ENCODE measurements at regions not wholly inside any gene's neighbourhood (a gene's known extent, or its start where the extent isn't known, plus 50 kb on each side); places are given as distances from the start of the nearest gene placed in this dataset.

GRCh38 chr1:228911225-228912210 lies 176.2 kb downstream of the RHOU start:
- no peak for DNase-seq (ENCODE audit: low spot score)

GRCh38 chr1:228913626-228914414 lies 178.5 kb downstream of the RHOU start:
- Mint-ChIP-seq H3K27ac (no peak overlapping the region), H3K4me1 (ENCODE audit: low read depth) (no peaks in the 10 kb centered on the region), H3K36me3 (ENCODE audit: low read depth) (no peaks in the 10 kb centered on the region), H3K27me3 (ENCODE audit: low read depth) (peaks cover 3% of the 10 kb centered on the region), H3K9me3 (no peaks in the 10 kb centered on the region), H3K4me3 (no peak overlapping the region)
- no peak for DNase-seq (ENCODE audit: low spot score)

More at GRCh38 chr1:228911225-228912210, 176.2 kb downstream of the RHOU start:
- Mint-ChIP-seq H3K4me3 (no peak overlapping the region), H3K27me3 (ENCODE audit: low read depth) (peaks cover 4% of the 10 kb centered on the region), H3K36me3 (ENCODE audit: low read depth) (no peaks in the 10 kb centered on the region), H3K9me3 (no peaks in the 10 kb centered on the region), H3K27ac (no peak overlapping the region), H3K4me1 (ENCODE audit: low read depth) (no peaks in the 10 kb centered on the region)

- H3K4me1 Mint-ChIP-seq (ENCODE audit: low read depth), result no peaks in the 10 kb centered on the region
- no peaks in the 10 kb centered on the region for H3K36me3 Mint-ChIP-seq (ENCODE audit: low read depth)
- H3K27ac Mint-ChIP-seq, result no peak overlapping the region
- H3K4me3 Mint-ChIP-seq, result no peak overlapping the region
- no peaks in the 10 kb centered on the region for H3K9me3 Mint-ChIP-seq
- no peak for DNase-seq (ENCODE audit: low spot score)
- peaks cover 2% of the 10 kb centered on the region for H3K27me3 Mint-ChIP-seq (ENCODE audit: low read depth)
Observed at GRCh38 chr1:228914700-228915099, 179.4 kb downstream of the RHOU start.

- H3K36me3 Mint-ChIP-seq (ENCODE audit: low read depth), result no peaks in the 10 kb centered on the region
- H3K9me3 Mint-ChIP-seq, result no peaks in the 10 kb centered on the region
- no peaks in the 10 kb centered on the region for H3K27me3 Mint-ChIP-seq (ENCODE audit: low read depth)
- no peak overlapping the region for H3K27ac Mint-ChIP-seq
- DNase-seq (ENCODE audit: low spot score), result no peak
- no peaks in the 10 kb centered on the region for H3K4me1 Mint-ChIP-seq (ENCODE audit: low read depth)
- no peak overlapping the region for H3K4me3 Mint-ChIP-seq
Observed at GRCh38 chr1:228917342-228917741, 182.1 kb downstream of the RHOU start.

- Mint-ChIP-seq H3K27ac (no peak overlapping the region), H3K9me3 (no peaks in the 10 kb centered on the region), H3K4me1 (ENCODE audit: low read depth) (no peaks in the 10 kb centered on the region), H3K36me3 (ENCODE audit: low read depth) (no peaks in the 10 kb centered on the region), H3K27me3 (ENCODE audit: low read depth) (peaks cover 1% of the 10 kb centered on the region), H3K4me3 (no peak overlapping the region)
- no peak for DNase-seq (ENCODE audit: low spot score)
Observed at GRCh38 chr1:228917755-228918154, 182.5 kb downstream of the RHOU start.

- no peak overlapping the region for H3K4me3 Mint-ChIP-seq
- peaks cover 4% of the 10 kb centered on the region for H3K27me3 Mint-ChIP-seq (ENCODE audit: low read depth)
- H3K4me1 Mint-ChIP-seq (ENCODE audit: low read depth), result no peaks in the 10 kb centered on the region
- H3K36me3 Mint-ChIP-seq (ENCODE audit: low read depth), result no peaks in the 10 kb centered on the region
- H3K27ac Mint-ChIP-seq, result no peak overlapping the region
- no peak for DNase-seq (ENCODE audit: low spot score)
- H3K9me3 Mint-ChIP-seq, result no peaks in the 10 kb centered on the region
Observed at GRCh38 chr1:228918335-228918734, 183.1 kb downstream of the RHOU start.

DNA sequence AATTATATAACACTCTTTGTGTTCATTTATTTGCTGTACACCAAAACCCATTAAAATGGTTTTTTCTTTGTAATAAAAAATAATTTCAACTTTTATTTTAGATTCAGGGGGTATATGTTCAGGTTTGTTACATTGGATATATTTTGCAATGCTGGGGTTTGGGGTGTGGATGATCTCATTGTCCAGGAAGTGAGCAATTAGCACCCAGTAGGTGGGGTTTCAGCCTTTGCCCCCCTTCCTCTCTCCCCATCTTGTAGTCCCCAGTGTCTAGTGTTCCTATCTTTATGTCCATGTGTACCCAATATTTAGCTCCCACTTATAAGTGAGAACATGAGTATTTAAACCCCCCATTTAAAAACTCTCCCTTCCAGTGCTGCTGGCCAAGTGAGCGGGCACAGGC lies 184.6 kb downstream of the RHOU start:
- H3K36me3 Mint-ChIP-seq (ENCODE audit: low read depth), result no peaks in the 10 kb centered on the region
- no peaks in the 10 kb centered on the region for H3K9me3 Mint-ChIP-seq
- no peaks in the 10 kb centered on the region for H3K4me1 Mint-ChIP-seq (ENCODE audit: low read depth)
- DNase-seq (ENCODE audit: low spot score), result no peak
- H3K27ac Mint-ChIP-seq, result no peak overlapping the region
- peaks cover 4% of the 10 kb centered on the region for H3K27me3 Mint-ChIP-seq (ENCODE audit: low read depth)
- H3K4me3 Mint-ChIP-seq, result no peak overlapping the region

DNA sequence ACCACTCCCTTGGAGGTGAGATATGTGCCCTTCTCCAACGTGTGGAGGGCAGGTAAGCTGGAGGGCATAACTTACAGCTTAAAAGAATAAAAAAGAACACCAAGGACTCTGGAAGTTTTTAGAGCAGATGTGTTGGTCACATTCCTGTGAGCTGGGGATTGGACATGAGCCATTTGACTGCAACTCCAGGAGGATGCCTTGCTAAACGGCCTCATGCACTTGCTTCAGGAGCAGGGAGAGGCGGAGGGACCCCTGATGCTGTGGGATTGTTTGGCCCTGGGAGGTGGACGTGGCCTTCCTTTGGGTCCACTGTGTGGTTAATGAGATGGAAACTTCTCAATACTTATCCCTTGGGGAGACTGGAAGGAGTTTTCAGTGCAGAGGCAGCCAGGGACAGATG lies 185.6 kb downstream of the RHOU start:
- peaks cover 7% of the 10 kb centered on the region for H3K27me3 Mint-ChIP-seq (ENCODE audit: low read depth)
- no peaks in the 10 kb centered on the region for H3K36me3 Mint-ChIP-seq (ENCODE audit: low read depth)
- no peak for DNase-seq (ENCODE audit: low spot score)
- H3K4me3 Mint-ChIP-seq, result no peak overlapping the region
- H3K27ac Mint-ChIP-seq, result no peak overlapping the region
- no peaks in the 10 kb centered on the region for H3K4me1 Mint-ChIP-seq (ENCODE audit: low read depth)
- no peaks in the 10 kb centered on the region for H3K9me3 Mint-ChIP-seq

- no peak for DNase-seq (ENCODE audit: low spot score)
- Mint-ChIP-seq H3K9me3 (no peaks in the 10 kb centered on the region), H3K4me3 (no peak overlapping the region), H3K4me1 (ENCODE audit: low read depth) (no peaks in the 10 kb centered on the region), H3K27me3 (ENCODE audit: low read depth) (peaks cover 12% of the 10 kb centered on the region), H3K36me3 (ENCODE audit: low read depth) (no peaks in the 10 kb centered on the region), H3K27ac (no peak overlapping the region)
Observed at GRCh38 chr1:228921481-228921880, 186.2 kb downstream of the RHOU start.

DNA sequence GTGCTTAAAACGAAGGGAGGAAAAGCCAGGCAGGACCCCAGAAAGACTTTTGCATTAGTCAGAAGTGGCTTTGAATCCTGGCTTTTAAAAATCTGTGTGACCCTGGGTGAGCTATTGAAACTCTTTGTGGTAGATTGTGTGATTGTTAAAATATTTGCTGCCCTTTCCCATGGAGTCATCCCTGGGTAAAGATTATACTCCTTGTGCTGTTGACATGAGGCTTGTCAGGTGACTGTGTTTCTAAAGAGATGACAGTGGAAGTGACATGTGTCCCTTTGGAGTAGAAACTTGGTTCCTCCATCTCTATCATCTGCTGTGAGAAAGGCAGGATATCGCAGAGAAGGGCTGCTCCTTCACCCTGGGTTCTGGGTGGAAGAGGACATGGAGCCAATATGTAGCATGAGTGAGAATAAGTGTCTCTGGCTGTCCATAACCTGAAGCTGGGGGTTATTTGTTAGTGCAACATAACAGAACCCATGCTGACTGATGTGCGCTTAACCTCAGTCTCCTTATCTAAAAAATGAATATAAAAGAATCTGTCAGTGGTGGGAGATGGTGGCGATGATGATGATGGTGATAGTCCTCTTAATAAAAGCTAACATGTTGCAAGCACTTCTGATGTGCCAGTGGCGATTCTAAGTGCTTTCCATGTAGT lies 187.6 kb downstream of the RHOU start:
- H3K4me1 Mint-ChIP-seq (ENCODE audit: low read depth), result peaks cover 1% of the 10 kb centered on the region
- DNase-seq (ENCODE audit: low spot score), result no peak
- no peaks in the 10 kb centered on the region for H3K36me3 Mint-ChIP-seq (ENCODE audit: low read depth)
- H3K4me3 Mint-ChIP-seq, result no peak overlapping the region
- H3K27ac Mint-ChIP-seq, result no peak overlapping the region
- no peaks in the 10 kb centered on the region for H3K9me3 Mint-ChIP-seq
- peaks cover 16% of the 10 kb centered on the region for H3K27me3 Mint-ChIP-seq (ENCODE audit: low read depth)

DNA sequence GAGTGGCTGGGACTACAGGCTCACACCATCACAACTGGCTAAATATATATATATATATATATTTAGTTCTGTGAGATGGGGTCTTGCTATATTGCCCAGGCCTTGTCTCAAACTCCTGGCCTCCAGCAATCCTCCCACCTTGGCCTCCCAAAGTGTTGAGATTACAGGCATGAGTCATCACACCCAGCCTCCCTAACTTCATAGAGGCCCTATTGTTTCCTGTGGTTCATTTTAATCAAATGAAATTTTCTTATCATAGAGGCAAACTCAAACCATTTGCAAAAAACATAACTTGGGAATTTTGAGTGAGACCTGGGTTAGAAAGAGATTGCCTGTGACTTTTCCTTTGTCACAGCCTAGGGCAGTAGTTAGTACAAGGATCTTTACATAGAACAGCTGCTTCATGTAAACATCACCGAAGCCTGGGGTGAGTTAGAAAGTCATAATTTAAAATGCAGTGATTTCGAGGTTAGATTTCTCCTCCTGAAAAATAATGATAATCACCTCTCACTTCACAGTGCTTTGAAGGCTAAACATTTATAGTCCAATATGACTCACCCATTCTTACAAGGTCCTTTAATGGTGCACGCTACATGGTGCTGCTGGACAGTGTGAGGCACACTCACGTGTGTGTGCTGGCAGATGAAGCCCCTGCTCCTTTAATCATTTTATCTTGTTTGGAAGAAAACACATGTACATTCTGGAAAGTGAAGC lies 188.9 kb downstream of the RHOU start:
- DNase-seq (ENCODE audit: low spot score), result no peak
- H3K4me3 Mint-ChIP-seq, result no peak overlapping the region
- peaks cover 10% of the 10 kb centered on the region for H3K4me1 Mint-ChIP-seq (ENCODE audit: low read depth)
- H3K9me3 Mint-ChIP-seq, result no peaks in the 10 kb centered on the region
- H3K36me3 Mint-ChIP-seq (ENCODE audit: low read depth), result no peaks in the 10 kb centered on the region
- no peak overlapping the region for H3K27ac Mint-ChIP-seq
- H3K27me3 Mint-ChIP-seq (ENCODE audit: low read depth), result peaks cover 16% of the 10 kb centered on the region

- Mint-ChIP-seq H3K27ac (no peak overlapping the region), H3K4me1 (ENCODE audit: low read depth) (peaks cover 10% of the 10 kb centered on the region), H3K36me3 (ENCODE audit: low read depth) (no peaks in the 10 kb centered on the region), H3K27me3 (ENCODE audit: low read depth) (peaks cover 21% of the 10 kb centered on the region), H3K9me3 (no peaks in the 10 kb centered on the region), H3K4me3 (no peak overlapping the region)
- no peak for DNase-seq (ENCODE audit: low spot score)
Observed at GRCh38 chr1:228925691-228926090, 190.4 kb downstream of the RHOU start.

GRCh38 chr1:228927421-228927820 lies 192.1 kb downstream of the RHOU start:
- H3K9me3 Mint-ChIP-seq, result no peaks in the 10 kb centered on the region
- H3K36me3 Mint-ChIP-seq (ENCODE audit: low read depth), result no peaks in the 10 kb centered on the region
- peaks cover 27% of the 10 kb centered on the region for H3K27me3 Mint-ChIP-seq (ENCODE audit: low read depth)
- H3K27ac Mint-ChIP-seq, result no peak overlapping the region
- no peak for DNase-seq (ENCODE audit: low spot score)
- peaks cover 10% of the 10 kb centered on the region for H3K4me1 Mint-ChIP-seq (ENCODE audit: low read depth)
- H3K4me3 Mint-ChIP-seq, result no peak overlapping the region
